ENCODE measurements at regions not wholly inside any gene's neighbourhood (a gene's known extent, or its start where the extent isn't known, plus 50 kb on each side); places are given as distances from the start of the nearest gene placed in this dataset.

GRCh38 chr1:232722626-232723025 is 82.6 kb upstream of the MAP10 start:
- H3K4me3 ChIP-seq (ENCODE audit: insufficient read depth in 1 of 2, low read depth in 1 of 2, low read length in 2 of 2): no peak overlapping the region
- H2AK5ac ChIP-seq (ENCODE audit: low read length, severe bottlenecking): no peak overlapping the region
- H3K36me3 ChIP-seq (ENCODE audit: control insufficient read depth in 1 of 2, insufficient read depth in 2 of 2, low read depth in 1 of 2, low read length in 2 of 2): no peaks in the 10 kb centered on the region
- no peak overlapping the region for H4K91ac ChIP-seq (ENCODE audit: low read length)
- H3K27ac ChIP-seq (ENCODE audit: low read length, poor library complexity, severe bottlenecking): no peak overlapping the region
- H2BK120ac ChIP-seq (ENCODE audit: low read depth, low read length): no peak overlapping the region
- no peak overlapping the region for H2BK15ac ChIP-seq (ENCODE audit: low read depth, poor library complexity, severe bottlenecking)
- no peak overlapping the region for H2BK5ac ChIP-seq (ENCODE audit: low read depth, low read length, poor library complexity, severe bottlenecking)
- no peak overlapping the region for H3K9ac ChIP-seq (ENCODE audit: low read length)
- no peak overlapping the region for H3K4me2 ChIP-seq (ENCODE audit: low read length, poor library complexity, severe bottlenecking)
- no peak overlapping the region for H2BK12ac ChIP-seq (ENCODE audit: low read length in 2 of 2)
- H3K4ac ChIP-seq (ENCODE audit: low read depth in 1 of 2, low read length in 2 of 2): no peak overlapping the region
- DNase-seq: no peak
- no peak overlapping the region for H4K8ac ChIP-seq (ENCODE audit: low read length)
- H3K9me3 ChIP-seq (ENCODE audit: control insufficient read depth, low read length): peaks cover 3% of the 10 kb centered on the region
- H2AFZ ChIP-seq (ENCODE audit: low read depth, low read length): no peak overlapping the region
- WGBS: 81% methylated on average over 3 of the region's 3 CpGs
- peaks cover 1% of the 10 kb centered on the region for H3K4me1 ChIP-seq (ENCODE audit: control insufficient read depth, insufficient read depth, low read depth, low read length)
- no peaks in the 10 kb centered on the region for H3K79me1 ChIP-seq (replicated peaks; ENCODE audit: low read length, poor library complexity, severe bottlenecking)
- H3K14ac ChIP-seq (ENCODE audit: low read length in 2 of 2): no peak overlapping the region
- H3K18ac ChIP-seq (ENCODE audit: low read depth in 1 of 2, low read length in 2 of 2): no peak overlapping the region
- peaks cover 0 to 2% of the 10 kb centered on the region in 2 experiments for H3K27me3 ChIP-seq (ENCODE audit: control insufficient read depth in 1 of 2, insufficient read depth in 1 of 2, low read length in 2 of 2)
- H3K23ac ChIP-seq (ENCODE audit: low read length in 2 of 2): no peak overlapping the region

- peaks cover 1% of the 10 kb centered on the region for H3K4me1 ChIP-seq (ENCODE audit: control insufficient read depth, insufficient read depth, low read depth, low read length)
- no peaks in the 10 kb centered on the region for H3K36me3 ChIP-seq (ENCODE audit: control insufficient read depth in 1 of 2, insufficient read depth in 2 of 2, low read depth in 1 of 2, low read length in 2 of 2)
- no peak overlapping the region for H3K18ac ChIP-seq (ENCODE audit: low read depth in 1 of 2, low read length in 2 of 2)
- H3K4me2 ChIP-seq (ENCODE audit: low read length, poor library complexity, severe bottlenecking): no peak overlapping the region
- no peak overlapping the region for H3K14ac ChIP-seq (ENCODE audit: low read length in 2 of 2)
- H2BK120ac ChIP-seq (ENCODE audit: low read depth, low read length): no peak overlapping the region
- no peak overlapping the region for H2BK15ac ChIP-seq (ENCODE audit: low read depth, poor library complexity, severe bottlenecking)
- H3K27ac ChIP-seq (ENCODE audit: low read length, poor library complexity, severe bottlenecking): no peak overlapping the region
- no peak overlapping the region for H2AFZ ChIP-seq (ENCODE audit: low read depth, low read length)
- H3K4me3 ChIP-seq (ENCODE audit: insufficient read depth in 1 of 2, low read depth in 1 of 2, low read length in 2 of 2): no peak overlapping the region
- no peaks in the 10 kb centered on the region for H3K79me1 ChIP-seq (replicated peaks; ENCODE audit: low read length, poor library complexity, severe bottlenecking)
- H2BK5ac ChIP-seq (ENCODE audit: low read depth, low read length, poor library complexity, severe bottlenecking): no peak overlapping the region
- H3K23ac ChIP-seq (ENCODE audit: low read length in 2 of 2): no peak overlapping the region
- 85% methylated on average over 3 of the region's 6 CpGs for WGBS
- no peak overlapping the region for H4K8ac ChIP-seq (ENCODE audit: low read length)
- DNase-seq: no peak
- no peak overlapping the region for H3K4ac ChIP-seq (ENCODE audit: low read depth in 1 of 2, low read length in 2 of 2)
- H3K9ac ChIP-seq (ENCODE audit: low read length): no peak overlapping the region
- no peak overlapping the region for H4K91ac ChIP-seq (ENCODE audit: low read length)
- no peak overlapping the region for H2BK12ac ChIP-seq (ENCODE audit: low read length in 2 of 2)
- peaks cover 0 to 14% of the 10 kb centered on the region in 2 experiments for H3K27me3 ChIP-seq (ENCODE audit: control insufficient read depth in 1 of 2, insufficient read depth in 1 of 2, low read length in 2 of 2)
- no peaks in the 10 kb centered on the region for H3K9me3 ChIP-seq (ENCODE audit: control insufficient read depth, low read length)
- H2AK5ac ChIP-seq (ENCODE audit: low read length, severe bottlenecking): no peak overlapping the region
Observed at GRCh38 chr1:232725305-232726047, 79.7 kb upstream of the MAP10 start.

GRCh38 chr1:232726048-232726779 is 79.0 kb upstream of the MAP10 start:
- Histone ChIP-seq H3K4me2 (ENCODE audit: low read length, poor library complexity, severe bottlenecking) (no peak overlapping the region), H2BK15ac (ENCODE audit: low read depth, poor library complexity, severe bottlenecking) (no peak overlapping the region), H3K4me3 (ENCODE audit: insufficient read depth in 1 of 2, low read depth in 1 of 2, low read length in 2 of 2) (no peak overlapping the region), H3K14ac (ENCODE audit: low read length in 2 of 2) (no peak overlapping the region), H3K4ac (ENCODE audit: low read depth in 1 of 2, low read length in 2 of 2) (no peak overlapping the region), H3K4me1 (ENCODE audit: control insufficient read depth, insufficient read depth, low read depth, low read length) (peaks cover 1% of the 10 kb centered on the region), H2AK5ac (ENCODE audit: low read length, severe bottlenecking) (no peak overlapping the region), H2BK120ac (ENCODE audit: low read depth, low read length) (no peak overlapping the region), H3K79me1 (replicated peaks; ENCODE audit: low read length, poor library complexity, severe bottlenecking) (no peaks in the 10 kb centered on the region), H3K27ac (ENCODE audit: low read length, poor library complexity, severe bottlenecking) (no peak overlapping the region), H4K91ac (ENCODE audit: low read length) (no peak overlapping the region), H3K36me3 (ENCODE audit: control insufficient read depth in 1 of 2, insufficient read depth in 2 of 2, low read depth in 1 of 2, low read length in 2 of 2) (no peaks in the 10 kb centered on the region), H3K9me3 (ENCODE audit: control insufficient read depth, low read length) (no peaks in the 10 kb centered on the region), H3K9ac (ENCODE audit: low read length) (no peak overlapping the region), H2BK12ac (ENCODE audit: low read length in 2 of 2) (no peak overlapping the region), H3K23ac (ENCODE audit: low read length in 2 of 2) (no peak overlapping the region), H2AFZ (ENCODE audit: low read depth, low read length) (no peak overlapping the region), H4K8ac (ENCODE audit: low read length) (no peak overlapping the region), H3K18ac (ENCODE audit: low read depth in 1 of 2, low read length in 2 of 2) (no peak overlapping the region), H2BK5ac (ENCODE audit: low read depth, low read length, poor library complexity, severe bottlenecking) (no peak overlapping the region), H3K27me3 (ENCODE audit: control insufficient read depth in 1 of 2, insufficient read depth in 1 of 2, low read length in 2 of 2) (peaks cover 0 to 19% of the 10 kb centered on the region in 2 experiments)
- DNase-seq: no peak
- WGBS: 91% methylated on average over 7 of the region's 8 CpGs

- Histone ChIP-seq H2BK5ac (ENCODE audit: low read depth, low read length, poor library complexity, severe bottlenecking) (no peak overlapping the region), H3K27me3 (ENCODE audit: control insufficient read depth in 1 of 2, insufficient read depth in 1 of 2, low read length in 2 of 2) (peaks cover 0 to 19% of the 10 kb centered on the region in 2 experiments), H3K79me1 (replicated peaks; ENCODE audit: low read length, poor library complexity, severe bottlenecking) (no peaks in the 10 kb centered on the region), H3K9me3 (ENCODE audit: control insufficient read depth, low read length) (no peaks in the 10 kb centered on the region), H2BK12ac (ENCODE audit: low read length in 2 of 2) (no peak overlapping the region), H3K4me3 (ENCODE audit: insufficient read depth in 1 of 2, low read depth in 1 of 2, low read length in 2 of 2) (no peak overlapping the region), H3K9ac (ENCODE audit: low read length) (peak overlapping the region; percentile 2), H3K36me3 (ENCODE audit: control insufficient read depth in 1 of 2, insufficient read depth in 2 of 2, low read depth in 1 of 2, low read length in 2 of 2) (no peaks in the 10 kb centered on the region), H3K14ac (ENCODE audit: low read length in 2 of 2) (no peak overlapping the region), H2BK15ac (ENCODE audit: low read depth, poor library complexity, severe bottlenecking) (no peak overlapping the region), H2AK5ac (ENCODE audit: low read length, severe bottlenecking) (peak overlapping the region; percentile 84), H3K4me2 (ENCODE audit: low read length, poor library complexity, severe bottlenecking) (no peak overlapping the region), H3K18ac (ENCODE audit: low read depth in 1 of 2, low read length in 2 of 2) (no peak overlapping the region), H2AFZ (ENCODE audit: low read depth, low read length) (no peak overlapping the region), H2BK120ac (ENCODE audit: low read depth, low read length) (no peak overlapping the region), H4K91ac (ENCODE audit: low read length) (no peak overlapping the region), H4K8ac (ENCODE audit: low read length) (no peak overlapping the region), H3K27ac (ENCODE audit: low read length, poor library complexity, severe bottlenecking) (no peak overlapping the region), H3K4me1 (ENCODE audit: control insufficient read depth, insufficient read depth, low read depth, low read length) (no peaks in the 10 kb centered on the region), H3K4ac (ENCODE audit: low read depth in 1 of 2, low read length in 2 of 2) (no peak overlapping the region), H3K23ac (ENCODE audit: low read length in 2 of 2) (no peak overlapping the region)
- peak; percentile 8 for DNase-seq
- 90% methylated on average over 5 of the region's 6 CpGs for WGBS
Observed at GRCh38 chr1:232728507-232729263, 76.5 kb upstream of the MAP10 start.
